ENCODE measurements at regions not wholly inside any gene's neighbourhood (a gene's known extent, or its start where the extent isn't known, plus 50 kb on each side); places are given as distances from the start of the nearest gene placed in this dataset.
"Not testable (repeated sequence)": the region's sequence is repeated elsewhere in the genome, so short reads cannot be mapped to it uniquely, and the experiment has no call there.

DNA sequence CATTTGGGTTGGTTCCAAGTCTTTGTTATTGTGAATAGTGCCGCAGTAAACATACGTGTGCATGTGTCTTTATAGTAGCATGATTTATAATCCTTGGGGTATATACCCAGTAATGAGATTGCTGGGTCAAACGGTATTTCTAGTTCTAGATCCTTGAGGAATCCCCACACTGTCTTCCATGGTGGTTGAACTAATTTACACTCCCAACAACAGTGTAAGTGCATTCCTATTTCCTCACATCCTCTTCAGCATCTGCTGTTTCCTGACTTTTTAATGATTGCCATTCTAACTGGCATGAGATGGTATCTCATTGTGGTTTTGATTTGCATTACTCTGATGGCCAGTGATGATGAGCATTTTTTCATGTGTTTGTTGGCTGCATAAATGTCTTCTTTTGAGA, 580.3 kb upstream of the CLINT1 start:
- not testable (repeated sequence) for TF ChIP-seq EZH2 (IDR thresholded peaks at IDR 0.05); POLR2AphosphoS5 (IDR thresholded peaks at IDR 0.05; ENCODE audit: borderline replicate concordance, low read depth, low read length)

All from SK-N-MC (cell line).